GM12878 (cell line): ENCODE measurements at regions not wholly inside any gene's neighbourhood (a gene's known extent, or its start where the extent isn't known, plus 50 kb on each side); places are given as distances from the start of the nearest gene placed in this dataset.

ENCODE experiments used
- ATAC-seq: fragments of 200-7000 bp; cut with Tn5 transposase; 3 replicates; pipeline ENCODE4 v1.9.1; 2020; ENCODE audit warnings: mild to moderate bottlenecking, moderate library complexity
- BruUV-seq: library from RNA; stranded (reverse); fragments of 400-500 nt; replicated peaks from 2 replicates; lab custom pipeline; 2021; lab: Mats Ljungman, UMichigan
- CTCF ChIA-PET: fragments of 300-600 bp; sonication (Branson Sonifier 250); formaldehyde crosslinking; extraction: SDS; loops from one replicate; lab custom pipeline; 2021; ENCODE audit warnings: inconsistent platforms; lab: Yijun Ruan, JAX
- POLR2A ChIA-PET: fragments of 350-600 bp; formaldehyde crosslinking; extraction: SDS; loops from one replicate; lab custom pipeline; 2021; ENCODE audit warnings: inconsistent platforms; lab: Charles Lee
- RAD21 ChIA-PET: fragments of 300-600 bp; sonication (Branson Sonifier 250); formaldehyde crosslinking; loops from one replicate; lab custom pipeline; 2023; ENCODE audit warnings: antibody characterized with exemption; ENCODE audit not compliant: unreplicated experiment; lab: Charles Lee
- SMC1A ChIA-PET: fragments of 300-600 bp; sonication (Branson Sonifier 250); formaldehyde crosslinking; loops from one replicate; lab custom pipeline; 2023; ENCODE audit not compliant: unreplicated experiment, uncharacterized antibody; lab: Charles Lee
- DNase-seq: peaks from one replicate; pipeline ENCODE4 v3.0.0-alpha.2; 2011; ENCODE audit warnings: low read depth, low spot score
- FAIRE-seq: peaks from 3 replicates; lab custom pipeline; 2011; peaks lifted over from hg19 to GRCh38; lab: Jason Lieb, UNC
- H2AFZ ChIP-seq: 2 replicates; pipeline ENCODE4 v1.6.0; 2011; ENCODE audit warnings: low read depth, low read length, control low read depth; ENCODE audit not compliant: control insufficient read depth
- H3K27ac ChIP-seq: 2 replicates; pipeline ENCODE4 v1.5.1; 2011; ENCODE audit warnings: control low read depth; ENCODE audit not compliant: control insufficient read depth, insufficient read depth
- H3K27me3 ChIP-seq, 2 experiments: replicated peaks in 1 of 2; 2 replicates each; pipeline versions ENCODE4 v1.6.0 to v1.6.1; 2011; ENCODE audit warnings: low read length in 1 of 2; ENCODE audit not compliant: control insufficient read depth in 2 of 2, insufficient read depth in 2 of 2
- H3K36me3 ChIP-seq, 2 experiments: 2 replicates each; pipeline ENCODE4 v1.5.1; 2011; ENCODE audit warnings: low read length in 1 of 2; ENCODE audit not compliant: control insufficient read depth in 2 of 2, insufficient read depth in 2 of 2
- H3K4me1 ChIP-seq: 2 replicates; pipeline ENCODE4 v1.6.1; 2011; ENCODE audit warnings: mild to moderate bottlenecking, low read length, moderate library complexity, mixed read lengths; ENCODE audit not compliant: control insufficient read depth, insufficient read depth
- H3K4me2 ChIP-seq: 2 replicates; pipeline ENCODE4 v1.6.0; 2011; ENCODE audit warnings: control low read depth; ENCODE audit not compliant: control insufficient read depth, insufficient read depth
- H3K4me3 ChIP-seq: fragments of 200-600 bp; sonication (generic); 2 replicates; pipeline ENCODE4 v1.5.1; 2016
- H3K79me2 ChIP-seq: 2 replicates; pipeline ENCODE4 v1.6.0; 2011; ENCODE audit warnings: low read length; ENCODE audit not compliant: control insufficient read depth, insufficient read depth
- H3K9ac ChIP-seq: 2 replicates; pipeline ENCODE4 v1.8.0; 2011; ENCODE audit warnings: low read length, control low read depth, mixed read lengths; ENCODE audit not compliant: control insufficient read depth, insufficient read depth
- H3K9me3 ChIP-seq: replicated peaks from 3 replicates; pipeline ENCODE4 v1.5.1; 2011; ENCODE audit warnings: mild to moderate bottlenecking, low read length; ENCODE audit not compliant: control insufficient read depth, insufficient read depth
- H4K20me1 ChIP-seq: 2 replicates; pipeline ENCODE4 v1.6.0; 2011; ENCODE audit not compliant: control insufficient read depth, insufficient read depth
- ATF2 ChIP-seq: IDR thresholded peaks from 2 replicates; pipeline ENCODE4 v1.6.1; 2012; ENCODE audit warnings: low read length, inconsistent platforms
- ESRRA ChIP-seq: IDR thresholded peaks from 2 replicates; pipeline ENCODE4 v1.6.1; 2012; ENCODE audit warnings: mild to moderate bottlenecking, low read length, improper control_type of control experiment
- FOXM1 ChIP-seq: IDR thresholded peaks from 2 replicates; pipeline ENCODE4 v1.6.1; 2012; ENCODE audit warnings: low read depth, mild to moderate bottlenecking, inconsistent platforms, low read length, moderate library complexity
- HDAC2 ChIP-seq: fragments of 200-600 bp; sonication (generic); IDR thresholded peaks from 2 replicates; pipeline ENCODE4 v1.6.1; 2017
- IKZF2 ChIP-seq, 2 experiments: fragments of 450-650 bp; IDR thresholded peaks; 2 replicates each; pipeline ENCODE4 v1.6.1; 2017; ENCODE audit warnings: mild to moderate bottlenecking in 2 of 2, moderate library complexity in 2 of 2
- JUND ChIP-seq: IDR thresholded peaks from 2 replicates; pipeline ENCODE4 v1.6.1; 2012; ENCODE audit warnings: low read depth, mild to moderate bottlenecking, low read length, improper control_type of control experiment, moderate library complexity
- MYC ChIP-seq: IDR thresholded peaks from 2 replicates; pipeline ENCODE4 v1.6.1; 2011; ENCODE audit warnings: mild to moderate bottlenecking, low read length, moderate library complexity, inconsistent platforms; ENCODE audit not compliant: insufficient read depth, insufficient replicate concordance, insufficient read length, severe bottlenecking
- NFYA ChIP-seq: IDR thresholded peaks from 2 replicates; pipeline ENCODE4 v1.6.1; 2011; ENCODE audit warnings: low read depth, mild to moderate bottlenecking, low read length, improper control_type of control experiment, borderline replicate concordance
- NR2C2 ChIP-seq: IDR thresholded peaks from 2 replicates; pipeline ENCODE4 v1.6.1; 2011; ENCODE audit warnings: borderline replicate concordance, low read depth; ENCODE audit not compliant: control insufficient read depth, insufficient read length
- TARDBP ChIP-seq: IDR thresholded peaks from 2 replicates; pipeline ENCODE4 v1.6.1; 2016; ENCODE audit warnings: borderline replicate concordance
- USF2 ChIP-seq: IDR thresholded peaks from 2 replicates; pipeline ENCODE4 v1.6.1; 2011; ENCODE audit warnings: low read depth, low read length, improper control_type of control experiment, borderline replicate concordance
- YY1 ChIP-seq: IDR thresholded peaks from 2 replicates; pipeline ENCODE4 v1.6.1; 2011; ENCODE audit warnings: low read depth, mild to moderate bottlenecking, low read length
- ZNF24 ChIP-seq: fragments of 450-650 bp; IDR thresholded peaks from 2 replicates; pipeline ENCODE4 v1.6.1; 2017; ENCODE audit warnings: antibody characterized with exemption, mild to moderate bottlenecking
- WGBS: methylation state at CpG from one replicate; pipeline ENCODE4 v1.1.6; 2016; ENCODE audit warnings: low lambda C conversion rate; ENCODE audit not compliant: insufficient replicate concordance, insufficient coverage; ENCODE audit errors: missing lambda C conversion rate; 5-methylcytosine and 5-hydroxymethylcytosine counted together
- in situ Hi-C: fragments of 300-500 bp; cut with MboI; formaldehyde crosslinking; loops from 9 replicates; pipeline ENCODE4 v1.14.3; 2018; ENCODE audit warnings: mixed read lengths
- intact Hi-C: fragments of 100-400 bp; cut with micrococcal nuclease; formaldehyde crosslinking; loops from one replicate; pipeline ENCODE4 v1.14.2; 2022; ENCODE audit not compliant: unreplicated experiment

GRCh38 chr17:63125987-63126386 is 160.0 kb downstream of the TANC2 start:
- H3K79me2 ChIP-seq, result no peaks in the 10 kb centered on the region
- BruUV-seq, result no TSS peak
- H3K4me3 ChIP-seq, result no peak overlapping the region
- H2AFZ ChIP-seq, result no peak overlapping the region
- intact Hi-C loops, result no loop called here
- no peak for TF ChIP-seq YY1
- TF ChIP-seq USF2, result no peak
- TF ChIP-seq JUND, result no peak
- no peak for TF ChIP-seq HDAC2
- no peak for TF ChIP-seq ATF2
- no peak for TF ChIP-seq ESRRA
- TF ChIP-seq NFYA, result no peak
- no peak for TF ChIP-seq MYC
- no peak for TF ChIP-seq ZNF24
- no peak for TF ChIP-seq IKZF2 (IDR thresholded peaks at IDR 0.05)
- TF ChIP-seq FOXM1, result no peak
- no peak for TF ChIP-seq NR2C2
- no peak for TF ChIP-seq TARDBP
- H3K27me3 ChIP-seq, result no peaks in the 10 kb centered on the region
- WGBS, result 81% methylated on average over 3 of the region's 3 CpGs
- H3K4me1 ChIP-seq, result no peaks in the 10 kb centered on the region
- DNase-seq (no peak), ATAC-seq (no peak), FAIRE-seq (no peak)
- H3K4me2 ChIP-seq, result no peak overlapping the region
- ChIA-PET CTCF (interaction anchor here (0.6 to 1.1 kb wide), 2 partner anchors 37 to 93 kb away, joined by 3 to 4 read pairs; no protein-coding TSS in a partner anchor), RAD21 (no interaction called here), POLR2A (no interaction called here), SMC1A (interaction anchor here (1.0 kb wide), 1 partner anchor 14 kb away, joined by 3 read pairs; no protein-coding TSS in a partner anchor)
- in situ Hi-C loops, result no loop called here
- no peaks in the 10 kb centered on the region for H4K20me1 ChIP-seq
- no peak overlapping the region for H3K27ac ChIP-seq
- H3K9ac ChIP-seq, result no peak overlapping the region
- no peaks in the 10 kb centered on the region for H3K36me3 ChIP-seq
- no peaks in the 10 kb centered on the region for H3K9me3 ChIP-seq
